Activated CD4-positive, alpha-beta T cell treated with anti-CD3 and anti-CD28 coated beads, Interleukin-2, Interleukin-4, amounts not matched to agents 100 ng/mL and 50 ng/mL, durations not matched to agents 16 hours and 8 hours (primary cell): ENCODE measurements at regions not wholly inside any gene's neighbourhood (a gene's known extent, or its start where the extent isn't known, plus 50 kb on each side); places are given as distances from the start of the nearest gene placed in this dataset.

Experiments
- DNase-seq: peaks from one replicate; pipeline ENCODE4 v3.0.0-alpha.2; 2020; ENCODE audit warnings: low spot score

- DNase-seq = no peak
Measured at GRCh38 chr16:51665436-51665998, 514.4 kb upstream of the SALL1 start.

DNA sequence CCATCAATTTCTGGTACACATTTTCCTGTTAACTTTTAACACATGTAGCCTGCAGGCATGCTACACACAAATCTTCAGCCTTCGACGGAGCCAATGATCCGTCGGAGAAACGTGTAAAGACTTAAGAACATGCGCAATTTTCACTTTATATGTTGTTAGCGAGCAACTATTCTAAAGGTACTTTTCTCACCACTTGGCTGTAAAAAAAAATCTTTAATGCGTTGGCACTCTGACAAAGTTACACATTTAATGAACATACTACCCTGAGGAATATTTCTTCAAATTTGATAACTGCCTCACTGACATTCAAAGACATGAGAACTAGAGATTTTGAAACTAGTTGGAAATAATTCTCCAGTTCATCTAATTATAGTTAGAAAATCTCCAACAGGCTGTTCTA lies 507.5 kb upstream of the SALL1 start:
- DNase-seq = no peak

- no peak for DNase-seq
Measured at GRCh38 chr16:51657848-51658247, 506.8 kb upstream of the SALL1 start.

GRCh38 chr16:51655249-51655648 lies 504.2 kb upstream of the SALL1 start:
- DNase-seq = no peak

- no peak for DNase-seq
Measured at GRCh38 chr16:51651061-51651466, 500.0 kb upstream of the SALL1 start.

DNA sequence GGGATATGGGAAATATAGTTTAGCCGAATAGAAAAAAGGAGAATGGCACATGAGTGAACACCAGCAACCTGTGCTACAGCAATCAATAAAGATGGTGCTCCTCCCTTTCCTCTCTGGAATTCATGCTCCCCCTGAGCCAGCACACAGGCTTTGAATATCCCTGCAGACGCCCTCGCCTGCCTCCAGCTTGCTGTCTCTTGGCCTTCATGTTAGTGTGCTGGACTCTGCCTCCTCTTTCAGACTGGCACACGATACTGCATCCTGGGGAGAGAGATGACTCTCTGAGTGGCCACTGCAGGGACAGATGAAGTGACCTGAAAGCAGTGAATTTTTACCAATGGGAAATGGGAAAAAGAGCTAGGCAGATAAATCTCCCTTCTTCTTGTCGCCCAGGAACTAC lies 498.6 kb upstream of the SALL1 start:
- no peak for DNase-seq

DNA sequence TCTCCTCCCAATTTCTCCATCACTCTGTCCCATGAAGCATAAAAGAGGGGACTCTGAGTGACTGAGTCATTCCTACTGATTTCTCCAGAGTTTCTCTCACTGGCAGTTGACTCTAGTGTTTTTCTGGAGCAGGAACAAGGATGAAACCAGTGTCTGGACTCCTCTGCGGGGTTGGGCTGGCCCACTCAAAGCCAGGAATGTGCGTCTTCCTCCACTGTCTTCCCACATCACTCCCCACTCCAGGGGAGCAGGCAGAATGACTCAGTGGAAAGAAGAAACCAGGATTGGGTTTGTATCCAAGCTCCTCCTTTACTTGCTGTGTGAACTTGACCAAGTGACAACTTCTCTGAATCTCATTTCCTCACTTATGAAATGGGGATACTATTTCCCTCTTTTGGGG lies 497.5 kb upstream of the SALL1 start:
- no peak for DNase-seq

DNA sequence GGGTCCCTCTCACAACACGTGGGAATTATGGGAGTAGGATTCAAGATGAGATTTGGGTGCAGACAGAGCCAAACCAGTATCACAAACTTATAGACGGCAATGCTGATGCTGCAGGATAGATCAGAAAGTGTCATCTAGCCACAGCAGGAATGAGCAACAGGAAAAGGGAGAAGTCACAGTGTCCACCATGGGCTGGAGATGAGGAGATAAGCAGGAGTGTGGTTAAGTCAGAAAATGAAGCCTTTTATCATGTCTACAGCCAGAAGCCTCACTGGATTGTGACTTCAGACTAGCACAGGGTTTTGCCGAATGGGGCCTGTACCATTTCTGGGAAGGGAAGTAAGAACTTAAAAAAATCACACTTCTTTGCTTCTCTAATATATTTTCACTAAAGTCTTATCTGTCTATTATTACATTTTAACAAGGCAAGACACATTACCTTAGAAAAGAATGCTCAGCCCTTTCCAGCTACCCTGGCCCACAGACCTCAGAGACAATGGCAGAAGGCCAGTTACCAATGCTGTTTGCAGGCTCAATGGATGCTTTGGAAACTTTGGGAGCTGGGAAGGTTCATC lies 490.2 kb upstream of the SALL1 start:
- no peak for DNase-seq

GRCh38 chr16:51640196-51640595 lies 489.1 kb upstream of the SALL1 start:
- DNase-seq = no peak

GRCh38 chr16:51638339-51639135 lies 487.5 kb upstream of the SALL1 start:
- DNase-seq = no peak

- DNase-seq = no peak
Measured at GRCh38 chr16:51637770-51638094, 486.7 kb upstream of the SALL1 start.

DNA sequence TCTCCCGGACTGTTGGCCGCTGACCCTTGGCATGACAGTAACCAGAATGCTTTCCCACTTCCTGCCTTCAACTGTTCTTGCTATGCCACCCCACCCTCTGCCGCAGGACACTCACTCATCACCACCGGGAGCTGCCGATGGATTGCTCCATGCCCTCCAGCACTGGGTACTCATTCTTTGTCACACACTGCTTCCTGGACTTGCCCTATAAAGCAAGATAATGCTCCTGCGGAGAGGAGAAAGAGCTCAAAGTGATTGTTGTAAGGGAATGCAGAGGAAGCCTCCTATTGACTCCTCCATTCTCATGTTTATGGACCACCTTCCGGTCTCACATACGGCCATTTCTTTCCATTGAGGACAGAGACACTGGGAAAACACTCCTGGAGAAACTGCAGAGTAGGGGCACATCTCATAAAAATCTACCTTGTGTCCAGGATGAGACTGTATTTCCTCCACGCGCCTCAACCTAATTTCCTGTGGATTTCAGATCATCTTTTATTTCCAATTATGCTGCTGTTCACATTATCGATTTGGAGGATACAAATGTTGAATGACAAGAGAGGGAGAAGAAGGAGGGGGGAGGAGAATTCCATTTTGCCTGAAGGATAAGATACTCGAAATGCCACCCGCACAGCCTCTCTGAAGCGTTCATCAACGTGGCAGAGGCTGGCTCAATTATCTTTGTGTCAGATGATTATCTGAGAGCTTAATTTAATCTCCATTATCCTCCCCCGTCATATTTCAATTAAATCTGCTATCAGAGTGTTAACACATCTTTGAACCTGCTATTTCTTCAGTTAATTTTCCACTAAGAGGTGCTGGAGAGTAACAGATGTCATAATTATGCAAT lies 486.1 kb upstream of the SALL1 start:
- no peak for DNase-seq

DNA sequence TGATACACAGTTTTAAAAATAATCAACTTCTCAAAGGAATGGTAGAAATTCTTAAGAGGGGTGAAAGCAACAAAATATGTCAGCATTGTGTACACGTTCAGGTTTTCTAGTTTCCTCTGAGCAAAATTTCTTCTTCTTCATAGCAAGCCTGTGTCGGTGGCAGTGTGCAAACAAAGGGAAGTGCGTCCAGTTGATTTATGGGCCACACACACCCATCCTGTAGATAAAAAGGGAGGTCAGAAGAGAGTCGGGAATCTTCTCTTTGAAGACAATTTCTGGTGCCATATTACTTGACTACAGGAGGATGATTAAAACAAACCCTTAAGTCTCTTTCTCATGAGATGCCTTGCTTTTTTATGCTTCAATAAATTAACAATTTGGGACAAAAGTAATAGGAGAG lies 484.1 kb upstream of the SALL1 start:
- DNase-seq = no peak

DNA sequence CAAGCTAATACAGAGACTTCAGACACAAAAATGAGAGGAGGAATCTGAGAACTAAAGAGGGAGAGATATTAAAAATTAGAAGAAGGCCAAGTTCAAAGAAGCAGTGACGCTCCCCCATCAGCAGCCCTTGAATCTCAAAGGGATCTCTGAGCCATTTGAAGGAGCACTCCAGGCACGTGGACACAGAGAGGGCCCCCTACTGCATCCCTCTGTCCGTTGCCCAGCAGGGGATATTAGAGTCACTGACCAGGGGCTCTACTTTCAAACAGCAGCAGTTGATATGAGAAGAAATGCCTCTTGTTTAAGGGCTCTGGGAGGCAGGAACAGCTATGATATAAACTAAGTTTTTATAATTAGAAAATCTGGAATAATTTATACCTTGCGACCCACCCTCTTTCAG lies 479.0 kb upstream of the SALL1 start:
- no peak for DNase-seq

DNA sequence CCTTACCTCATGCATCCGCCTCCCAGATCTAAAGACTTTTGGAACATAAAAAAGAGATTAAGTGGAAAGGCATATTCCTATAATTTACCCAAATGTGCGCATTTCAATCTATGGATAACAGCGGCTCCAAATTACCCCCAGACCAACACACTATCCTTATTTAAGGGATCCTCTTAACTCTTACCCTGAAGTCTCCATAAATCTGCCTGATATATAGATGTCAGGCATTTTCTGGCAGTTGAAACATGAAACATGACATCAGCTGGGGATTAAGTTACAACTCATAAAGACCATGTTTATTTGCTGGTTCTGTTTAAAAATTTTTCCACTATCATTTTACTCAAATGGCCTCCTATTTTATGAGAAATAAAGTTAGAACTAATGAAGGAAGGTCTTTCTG lies 478.5 kb upstream of the SALL1 start:
- no peak for DNase-seq

DNA sequence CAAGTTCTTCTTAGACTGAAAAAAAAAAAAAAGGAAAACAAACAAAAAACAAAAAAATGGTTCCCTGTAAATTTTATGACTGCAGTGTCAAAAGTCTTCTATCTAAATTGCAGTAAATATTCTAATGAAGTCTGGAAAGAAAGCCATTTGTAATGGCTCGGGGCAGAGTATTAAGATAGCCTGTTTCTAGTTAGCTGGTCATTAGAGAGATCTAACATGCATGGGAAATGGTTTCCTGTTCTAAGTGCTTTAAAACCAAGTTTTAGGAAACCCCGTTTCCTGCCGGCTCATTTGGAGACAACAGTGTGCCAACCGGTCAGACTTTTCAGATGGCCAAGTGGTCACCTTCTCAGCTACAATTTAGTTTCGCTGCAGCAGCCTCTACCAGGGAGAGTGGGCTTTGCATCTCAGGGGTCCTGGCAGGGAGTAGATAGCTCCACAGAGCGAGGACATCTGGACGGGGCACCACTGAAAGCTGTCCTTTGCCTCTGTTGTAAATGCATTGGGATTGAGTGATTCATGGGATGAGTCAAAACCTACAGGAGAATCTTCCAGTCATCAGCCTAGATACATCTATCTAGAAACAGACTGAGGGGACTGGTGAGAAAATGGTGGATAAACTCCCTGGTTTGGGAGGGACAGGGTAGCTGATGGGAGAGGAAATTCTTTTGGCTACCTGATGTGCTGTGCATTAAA lies 473.2 kb upstream of the SALL1 start:
- no peak for DNase-seq

- DNase-seq = no peak
Measured at GRCh38 chr16:51621610-51622009, 470.5 kb upstream of the SALL1 start.

GRCh38 chr16:51615141-51615540 lies 464.1 kb upstream of the SALL1 start:
- no peak for DNase-seq

- DNase-seq = no peak
Measured at GRCh38 chr16:51607201-51607651, 456.2 kb upstream of the SALL1 start.

GRCh38 chr16:51596247-51596646 lies 445.2 kb upstream of the SALL1 start:
- DNase-seq = no peak

DNA sequence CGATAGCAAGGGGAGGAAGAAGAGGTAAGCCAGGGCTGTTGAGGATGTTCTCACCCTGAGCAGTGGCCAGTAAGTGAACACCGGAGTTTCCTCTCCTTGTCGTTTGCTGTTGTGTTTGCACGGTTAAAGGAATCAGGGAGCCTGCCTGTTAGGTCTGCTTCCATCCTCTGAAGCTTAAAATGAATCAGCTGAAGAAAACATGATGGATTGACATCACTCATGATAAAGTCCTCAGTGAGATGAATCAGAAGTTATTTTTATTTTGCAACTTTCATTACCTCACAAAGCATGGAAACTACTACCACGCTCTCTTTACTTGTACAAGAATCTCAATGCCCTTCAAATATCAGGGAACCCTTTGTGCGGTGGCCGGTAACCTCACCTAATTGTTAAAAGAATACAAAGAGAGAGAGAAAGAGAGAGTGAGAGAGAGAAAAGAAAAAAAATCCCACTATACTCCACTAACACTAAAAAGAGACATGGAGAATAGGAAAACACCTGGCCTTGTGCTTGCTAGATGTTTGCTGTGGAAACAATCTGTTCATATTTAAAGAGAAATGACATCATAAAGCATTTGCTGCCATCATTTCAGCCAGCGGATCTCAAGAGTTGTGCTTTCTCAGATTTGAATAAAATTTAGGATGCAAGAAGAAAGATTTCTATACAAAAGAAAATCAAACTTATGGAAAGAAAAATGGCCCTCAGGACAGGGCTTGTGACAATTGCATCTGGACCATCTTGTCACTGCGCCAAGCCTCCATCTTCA lies 441.6 kb upstream of the SALL1 start:
- DNase-seq = no peak
